ENCODE measurements at regions not wholly inside any gene's neighbourhood (a gene's known extent, or its start where the extent isn't known, plus 50 kb on each side); places are given as distances from the start of the nearest gene placed in this dataset.

DNA sequence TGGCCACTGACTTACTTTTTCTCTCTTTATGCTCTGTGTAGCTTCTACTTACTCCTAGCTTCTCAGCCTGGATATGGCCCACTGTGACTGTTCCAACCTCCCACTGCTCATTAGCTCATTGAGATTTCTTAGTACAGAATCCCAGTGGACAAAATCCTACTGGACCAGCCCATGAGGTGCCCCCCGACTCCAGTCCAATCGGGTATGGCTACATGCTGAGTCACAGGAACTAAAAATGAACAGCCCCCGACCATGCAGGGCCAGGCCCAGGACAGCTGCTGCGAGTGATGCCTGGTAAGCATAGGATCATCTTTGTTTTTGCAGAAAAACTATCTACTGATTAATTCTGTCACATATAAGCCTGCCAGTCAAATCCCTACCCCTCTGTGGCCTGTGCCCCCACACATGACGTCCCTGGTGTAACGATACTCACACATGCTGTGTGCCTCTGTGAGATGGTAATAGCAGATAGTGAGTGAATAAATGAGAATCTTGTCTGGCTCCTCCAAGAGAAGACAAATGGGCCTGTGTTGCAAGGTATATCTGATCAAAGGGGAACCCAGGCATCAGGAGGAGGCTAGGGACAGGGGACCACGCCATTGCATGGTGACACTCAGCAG, 85.9 kb upstream of the KLF7 start:
- Histone ChIP-seq H4K8ac (ENCODE audit: low read depth in 2 of 2, low read length in 2 of 2) (peak overlapping the region; percentile 79 to 90), H3K79me1 (ENCODE audit: low read depth in 1 of 2, low read length in 2 of 2) (peaks cover 16 to 58% of the 10 kb centered on the region in 2 experiments; a peak in 3 of 4 replicates), H3K9me1 (ENCODE audit: insufficient read depth, low read length) (peaks cover 43% of the 10 kb centered on the region), H2AK5ac (ENCODE audit: low read depth, low read length) (peak overlapping the region; percentile 96), H3K27me3 (ENCODE audit: control insufficient read depth, insufficient read depth, low read length) (no peaks in the 10 kb centered on the region), H2BK15ac (ENCODE audit: low read depth, low read length) (peak overlapping the region; percentile 96; the same call in 2 of the 3 replicates), H2BK5ac (ENCODE audit: low read depth, low read length, poor library complexity, severe bottlenecking) (peak overlapping the region; percentile 99), H3K4me2 (ENCODE audit: low read depth, low read length) (peak overlapping the region; percentile 23; the same call in 1 of the 2 replicates), H3K9ac (ENCODE audit: low read depth, low read length) (peak overlapping the region; percentile 26), H3K18ac (ENCODE audit: low read depth, low read length) (peak overlapping the region; percentile 62), H3K4me1 (ENCODE audit: control insufficient read depth, insufficient read depth, low read length) (peaks cover 43% of the 10 kb centered on the region), H2BK120ac (ENCODE audit: low read depth, low read length) (peak overlapping the region; percentile 97), H4K91ac (ENCODE audit: insufficient read depth, low read depth, low read length) (peak overlapping the region; percentile 96), H3K36me3 (ENCODE audit: control insufficient read depth, insufficient read depth, low read length) (no peaks in the 10 kb centered on the region), H3K23ac (ENCODE audit: low read depth, low read length) (peak overlapping the region; percentile 82), H3K9me3 (ENCODE audit: control insufficient read depth, insufficient read depth, low read length) (no peaks in the 10 kb centered on the region), H2AFZ (replicated peaks; ENCODE audit: low read length, poor library complexity) (peak overlapping the region; percentile 81), H3K4me3 (ENCODE audit: insufficient read depth, low read depth, low read length) (no peak overlapping the region), H2AK9ac (replicated peaks; ENCODE audit: low read depth, low read length, poor library complexity) (peak overlapping the region; percentile 18), H4K20me1 (ENCODE audit: insufficient read depth, low read length) (no peaks in the 10 kb centered on the region), H3K27ac (ENCODE audit: insufficient read depth, low read length) (peak overlapping the region; percentile 81), H2BK20ac (ENCODE audit: low read depth, low read length) (peak overlapping the region; percentile 99), H3K14ac (replicated peaks; ENCODE audit: low read depth, low read length) (peak overlapping the region; percentile 95), H3K4ac (ENCODE audit: low read depth, low read length) (peak overlapping the region; percentile 98), H4K5ac (ENCODE audit: low read depth, low read length) (peak overlapping the region; percentile 69), H3K56ac (ENCODE audit: extremely low read depth, insufficient read depth, low read length) (peak overlapping the region; percentile 88)
- DNase-seq (peak; percentile 61), ATAC-seq (ENCODE audit: low read depth) (peak; percentile 4; the same call in 1 of the 2 replicates)
- in situ Hi-C loops (cut with MboI; ENCODE audit: low sequenced_read_pairs): no loop called here
- TF ChIP-seq MXI1 (IDR thresholded peaks at IDR 0.05; ENCODE audit: borderline replicate concordance, low read depth, low read length) (no peak), CEBPB (IDR thresholded peaks at IDR 0.05; ENCODE audit: low read depth, low read length) (no peak), FOS (IDR thresholded peaks at IDR 0.05; ENCODE audit: low read depth, low read length) (no peak), NFE2L2 (IDR thresholded peaks at IDR 0.05; ENCODE audit: low read depth, low read length) (peak; percentile 27; the same call in 1 of the 2 replicates)
- TF ChIP-seq, protein P1, sequence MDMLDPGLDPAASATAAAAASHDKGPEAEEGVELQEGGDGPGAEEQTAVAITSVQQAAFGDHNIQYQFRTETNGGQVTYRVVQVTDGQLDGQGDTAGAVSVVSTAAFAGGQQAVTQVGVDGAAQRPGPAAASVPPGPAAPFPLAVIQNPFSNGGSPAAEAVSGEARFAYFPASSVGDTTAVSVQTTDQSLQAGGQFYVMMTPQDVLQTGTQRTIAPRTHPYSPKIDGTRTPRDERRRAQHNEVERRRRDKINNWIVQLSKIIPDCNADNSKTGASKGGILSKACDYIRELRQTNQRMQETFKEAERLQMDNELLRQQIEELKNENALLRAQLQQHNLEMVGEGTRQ (IDR thresholded peaks at IDR 0.05; ENCODE audit: low read depth, low read length): no peak
- TF ChIP-seq, protein P2, sequence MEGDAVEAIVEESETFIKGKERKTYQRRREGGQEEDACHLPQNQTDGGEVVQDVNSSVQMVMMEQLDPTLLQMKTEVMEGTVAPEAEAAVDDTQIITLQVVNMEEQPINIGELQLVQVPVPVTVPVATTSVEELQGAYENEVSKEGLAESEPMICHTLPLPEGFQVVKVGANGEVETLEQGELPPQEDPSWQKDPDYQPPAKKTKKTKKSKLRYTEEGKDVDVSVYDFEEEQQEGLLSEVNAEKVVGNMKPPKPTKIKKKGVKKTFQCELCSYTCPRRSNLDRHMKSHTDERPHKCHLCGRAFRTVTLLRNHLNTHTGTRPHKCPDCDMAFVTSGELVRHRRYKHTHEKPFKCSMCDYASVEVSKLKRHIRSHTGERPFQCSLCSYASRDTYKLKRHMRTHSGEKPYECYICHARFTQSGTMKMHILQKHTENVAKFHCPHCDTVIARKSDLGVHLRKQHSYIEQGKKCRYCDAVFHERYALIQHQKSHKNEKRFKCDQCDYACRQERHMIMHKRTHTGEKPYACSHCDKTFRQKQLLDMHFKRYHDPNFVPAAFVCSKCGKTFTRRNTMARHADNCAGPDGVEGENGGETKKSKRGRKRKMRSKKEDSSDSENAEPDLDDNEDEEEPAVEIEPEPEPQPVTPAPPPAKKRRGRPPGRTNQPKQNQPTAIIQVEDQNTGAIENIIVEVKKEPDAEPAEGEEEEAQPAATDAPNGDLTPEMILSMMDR (conservative IDR thresholded peaks at IDR 0.05; ENCODE audit: low read depth, low read length): no peak
- ChIA-PET POLR2A (ENCODE audit: unreplicated experiment) (interaction anchor here (8.5 kb wide), 1 partner anchor 86 kb away, joined by 153 read pairs; the partner anchor contains the start of gene KLF7), CTCF (interaction anchor here (0.6 kb wide), 1 partner anchor 203 kb away, joined by 3 read pairs; no protein-coding TSS in a partner anchor)
- WGBS, 2 experiments (ENCODE audit: extremely low coverage in 2 of 2, insufficient read length in 1 of 2): no CpG with 5 or more reads among the region's 7 CpGs
- no TSS peak for BruUV-seq (replicated peaks)
- dilution Hi-C loops (cut with HindIII; ENCODE audit: low sequenced_read_pairs, unreplicated experiment): no loop called here
- intact Hi-C loops (cut with micrococcal nuclease): loop anchor here (10.0 kb wide), 1 partner anchor 363 kb away; no protein-coding TSS in a partner anchor

All from IMR-90 (cell line).